ENCODE measurements at regions not wholly inside any gene's neighbourhood (a gene's known extent, or its start where the extent isn't known, plus 50 kb on each side); places are given as distances from the start of the nearest gene placed in this dataset.

GRCh38 chr3:56971816-56972215, 88.6 kb upstream of the SPATA12 start:
- Mint-ChIP-seq H3K9me3 (peaks cover 5% of the 10 kb centered on the region), H3K27ac (no peak overlapping the region), H3K36me3 (no peaks in the 10 kb centered on the region; the same call in 1 of the 2 replicates), H3K4me1 (peaks cover 8% of the 10 kb centered on the region), H3K4me3 (no peak overlapping the region), H3K27me3 (ENCODE audit: low read depth) (no peaks in the 10 kb centered on the region)
- CTCF ChIA-PET = interaction anchor here (1.6 to 2.3 kb wide), 2 partner anchors 17 kb away, joined by 8 read pairs; no protein-coding TSS in a partner anchor
- ATAC-seq (no peak), DNase-seq (ENCODE audit: low spot score) (no peak)
- TF ChIP-seq PRDM15 (CRISPR knock-in tag; IDR thresholded peaks at IDR 0.05) (no peak), CREM (CRISPR knock-in tag; IDR thresholded peaks at IDR 0.05) (no peak), USF2 (CRISPR knock-in tag; IDR thresholded peaks at IDR 0.05) (no peak)
- POLR2A ChIA-PET = no interaction called here

- no peak for DNase-seq (ENCODE audit: low spot score)
These were observed 89.2 kb upstream of the SPATA12 start for GRCh38 chr3:56971261-56971660.

GRCh38 chr3:56970461-56970879, 90.0 kb upstream of the SPATA12 start:
- peaks cover 5% of the 10 kb centered on the region for H3K9me3 Mint-ChIP-seq
- peaks cover 8% of the 10 kb centered on the region for H3K4me1 Mint-ChIP-seq
- CTCF ChIA-PET = interaction anchor here (0.6 to 1.6 kb wide), 3 partner anchors 19 to 268 kb away, joined by 3 to 8 read pairs (median 4); partner anchors contain the start of gene ARHGEF3
- H3K27ac Mint-ChIP-seq = no peak overlapping the region
- no peak for TF ChIP-seq RORB (CRISPR knock-in tag; IDR thresholded peaks at IDR 0.05)
- TF ChIP-seq MAX (CRISPR knock-in tag; IDR thresholded peaks at IDR 0.05) = no peak
- no peak for TF ChIP-seq SMAD4 (CRISPR knock-in tag; IDR thresholded peaks at IDR 0.05)
- no peak for TF ChIP-seq CBFB (CRISPR knock-in tag; IDR thresholded peaks at IDR 0.05; ENCODE audit: low read depth)
- TF ChIP-seq NFE2L1 (CRISPR knock-in tag; IDR thresholded peaks at IDR 0.05) = no peak
- TF ChIP-seq PRRX2 (CRISPR knock-in tag; IDR thresholded peaks at IDR 0.05) = no peak
- no peak overlapping the region for H3K4me3 Mint-ChIP-seq
- no peak for DNase-seq (ENCODE audit: low spot score)
- no peak for ATAC-seq
- POLR2A ChIA-PET = no interaction called here
- no peaks in the 10 kb centered on the region for H3K27me3 Mint-ChIP-seq (ENCODE audit: low read depth)
- no peaks in the 10 kb centered on the region; the same call in 1 of the 2 replicates for H3K36me3 Mint-ChIP-seq

More at GRCh38 chr3:56971261-56971660, 89.2 kb upstream of the SPATA12 start:
- Mint-ChIP-seq H3K27ac (no peak overlapping the region), H3K4me3 (no peak overlapping the region), H3K4me1 (peaks cover 8% of the 10 kb centered on the region), H3K36me3 (no peaks in the 10 kb centered on the region; the same call in 1 of the 2 replicates), H3K27me3 (ENCODE audit: low read depth) (no peaks in the 10 kb centered on the region), H3K9me3 (peaks cover 5% of the 10 kb centered on the region)
- ATAC-seq = no peak
- no peak for TF ChIP-seq E2F1 (CRISPR knock-in tag; IDR thresholded peaks at IDR 0.05)
- no peak for TF ChIP-seq MYBL2 (CRISPR knock-in tag; IDR thresholded peaks at IDR 0.05)
- no peak for TF ChIP-seq JUN (CRISPR knock-in tag; IDR thresholded peaks at IDR 0.05)
- CTCF ChIA-PET = interaction anchor here (1.5 to 1.6 kb wide), 2 partner anchors 18 to 269 kb away, joined by 4 to 8 read pairs; no protein-coding TSS in a partner anchor
- POLR2A ChIA-PET = no interaction called here

GRCh38 chr3:56969851-56970250, 90.6 kb upstream of the SPATA12 start:
- ChIA-PET CTCF (interaction anchor here (0.6 to 1.5 kb wide), 2 partner anchors 168 to 267 kb away, joined by 3 to 4 read pairs; partner anchors contain the start of gene ARHGEF3), POLR2A (no interaction called here)
- ATAC-seq (no peak), DNase-seq (ENCODE audit: low spot score) (no peak)
- no peaks in the 10 kb centered on the region; the same call in 1 of the 2 replicates for H3K36me3 Mint-ChIP-seq
- no peaks in the 10 kb centered on the region for H3K27me3 Mint-ChIP-seq (ENCODE audit: low read depth)
- no peak overlapping the region for H3K27ac Mint-ChIP-seq
- TF ChIP-seq ATF2 (CRISPR knock-in tag; IDR thresholded peaks at IDR 0.05; ENCODE audit: borderline replicate concordance, low read depth) (no peak), ZMAT4 (CRISPR knock-in tag; IDR thresholded peaks at IDR 0.05) (no peak), OVOL2 (CRISPR knock-in tag; IDR thresholded peaks at IDR 0.05; ENCODE audit: borderline replicate concordance) (no peak), NR1H2 (CRISPR knock-in tag; IDR thresholded peaks at IDR 0.05) (no peak), RELA (CRISPR knock-in tag; IDR thresholded peaks at IDR 0.05; ENCODE audit: borderline replicate concordance) (no peak)
- H3K9me3 Mint-ChIP-seq = peaks cover 5% of the 10 kb centered on the region; the same call in 1 of the 2 replicates
- H3K4me1 Mint-ChIP-seq = peaks cover 7% of the 10 kb centered on the region
- no peak overlapping the region for H3K4me3 Mint-ChIP-seq
